Heart left ventricle (tissue), 16 donors: ENCODE measurements at regions not wholly inside any gene's neighbourhood (a gene's known extent, or its start where the extent isn't known, plus 50 kb on each side); places are given as distances from the start of the nearest gene placed in this dataset.

Experiments used
- ATAC-seq, 4 donors: fragments of 200-7000 bp; cut with Tn5 transposase; one replicate each; pipeline ENCODE4 v1.9.1; 2020 to 2022; ENCODE audit warnings: moderate library complexity in 4 of 4, mild to moderate bottlenecking in 3 of 4, moderate number of reproducible peaks in 1 of 4
- DNase-seq, 5 donors: peaks; one replicate each; pipeline ENCODE4 v3.0.0-alpha.2; 2020
- H3K27ac ChIP-seq, 12 donors: fragments of 200-600 bp; sonication (generic) in 4 of 12; one replicate each; pipeline versions ENCODE4 v1.5.0 to v1.8.0; 2016 to 2022; ENCODE audit warnings: mild to moderate bottlenecking in 2 of 12
- H3K27me3 ChIP-seq, 9 donors: fragments of 200-600 bp; sonication (generic) in 2 of 9; one replicate each; pipeline versions ENCODE4 v1.5.1 to v1.8.0; 2016 to 2022; ENCODE audit warnings: mild to moderate bottlenecking in 3 of 9
- H3K36me3 ChIP-seq, 9 donors: fragments of 200-600 bp; sonication (generic) in 2 of 9; one replicate each; pipeline versions ENCODE4 v1.5.0 to v1.8.0; 2018 to 2022; ENCODE audit warnings: mild to moderate bottlenecking in 2 of 9
- H3K4me1 ChIP-seq, 12 donors: fragments of 200-600 bp; sonication (generic) in 4 of 12; one replicate each; pipeline versions ENCODE4 v1.5.0 to v1.8.0; 2016 to 2022; ENCODE audit warnings: mild to moderate bottlenecking in 3 of 12
- H3K4me3 ChIP-seq, 12 donors: fragments of 200-600 bp; sonication (generic) in 4 of 12; one replicate each; pipeline versions ENCODE4 v1.5.0 to v1.8.0; 2017 to 2022; ENCODE audit warnings: mild to moderate bottlenecking in 9 of 12, moderate library complexity in 4 of 12
- H3K9me3 ChIP-seq, 12 donors: fragments of 200-600 bp; sonication (generic) in 4 of 12; one replicate each; pipeline versions ENCODE4 v1.5.0 to v1.8.0; 2016 to 2022; ENCODE audit warnings: mild to moderate bottlenecking in 1 of 12
- POLR2A ChIP-seq, 2 donors: fragments of 450-650 bp; IDR thresholded peaks; one replicate each; pipeline ENCODE4 v1.6.1; 2017; ENCODE audit warnings: antibody characterized with exemption in 2 of 2, mild to moderate bottlenecking in 2 of 2, moderate library complexity in 2 of 2
- WGBS, 4 donors: extraction: QIAGEN DNeasy Blood & Tissue Kit in 2 of 4; methylation state at CpG; one replicate each; pipeline versions ENCODE4 v1.1.5 to v1.1.7; 2013 to 2018; 5-methylcytosine and 5-hydroxymethylcytosine counted together
- intact Hi-C, 10 donors: fragments of 100-400 bp; cut with DNase I; formaldehyde crosslinking; loops; one replicate each; pipeline versions ENCODE4 v1.11.1 to v1.14.2; 2022
- TF ChIP-seq, protein P1 (sequence below), 12 donors: fragments of 200-600 bp; sonication (generic) in 4 of 12; IDR thresholded peaks; one replicate each; pipeline versions ENCODE4 v1.5.0 to v1.8.0; 2018 to 2022; ENCODE audit warnings: antibody characterized with exemption in 12 of 12, mild to moderate bottlenecking in 5 of 12
- donor health status: ischemic (EF 13 %, LVEDD 7.1; RV severe dilation, severe dysfunction).
- donor health status: healthy with polysubstance abuse.
- donor health status: DM: no; HTN: yes; CAD: no.
- donor health status: DM: no; HTN: no; CAD: no.
- donor health status: ischemic (EF 25% LVEDD 6.9; RV normal size, moderate dysfunction).
- donor health status: ischemic (EF 25% LVEDD 5.7; RV mildly dilated, moderate dysfunction).
- donor health status: healthy.
- donor health status: DM: yes; HTN: yes; CAD: no.
- donor health status: ischemic (EF 35%, LVEDD 5.7; RV mildly dilated, moderate dysfunction).
- donor health status: nonischemic (EF 11% LVEDD 7.7; RV severe dilation, severe dysfunction).
- donor health status: DM: yes; HTN: yes; CAD: no.
- donor health status: PGD.
- donor health status: ischemic (EF 29% LVEDD 5.4; RV normal size, mild dysfunction).
- donor health status: nonischemic (EF 23%, LVEDD 6.1; RV moderate dilation, normal function).

DNA sequence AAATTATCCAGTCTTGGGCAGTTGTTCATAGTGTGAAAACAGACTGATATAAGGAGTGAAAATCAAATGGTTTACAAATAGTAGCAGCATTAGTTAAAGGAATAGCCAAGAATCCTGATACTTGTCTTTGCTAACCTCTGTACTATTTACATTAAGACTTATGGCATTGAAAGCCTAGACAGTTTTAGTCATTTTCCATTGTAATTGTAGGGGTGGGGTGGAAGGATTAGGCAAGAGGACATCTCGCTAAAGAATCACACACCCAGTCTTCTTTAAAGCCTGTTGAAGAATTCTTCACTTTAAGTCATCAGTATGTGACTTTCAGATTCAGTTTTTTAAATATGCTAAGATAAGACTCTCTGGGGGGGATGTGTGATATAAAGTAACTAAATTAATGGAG is 207.5 kb upstream of the PHACTR1 start:
- no peak for ATAC-seq
- H3K36me3 ChIP-seq: no peaks in the 10 kb centered on the region
- intact Hi-C loops: no loop called here

DNA sequence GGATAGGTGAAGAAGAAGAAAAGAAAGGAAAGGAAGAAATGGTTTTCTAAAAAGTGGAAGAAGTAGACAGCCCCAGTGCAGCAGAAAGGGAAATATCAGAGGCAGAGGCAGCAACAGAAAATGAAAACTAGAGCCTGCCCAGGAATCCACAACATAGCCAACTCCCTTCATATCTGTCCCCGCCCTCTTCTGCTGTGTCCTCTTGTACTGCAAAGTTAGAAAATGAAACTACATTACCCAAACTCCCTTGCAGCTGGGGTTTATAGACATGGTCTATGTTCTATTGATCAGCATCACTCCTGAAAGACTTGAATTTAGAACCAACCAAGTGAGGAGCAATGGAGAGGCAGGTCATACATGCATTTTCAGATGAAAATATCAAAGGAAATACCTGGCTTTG is 200.5 kb upstream of the PHACTR1 start:
- no peaks in the 10 kb centered on the region for H3K36me3 ChIP-seq
- H3K27ac ChIP-seq: no peak overlapping the region
- 26 to 47% (median 37%) methylated on average over 1 of the region's 1 CpG for WGBS, 4 donors
- no peaks in the 10 kb centered on the region for H3K27me3 ChIP-seq
- ATAC-seq (peak in 3 of 4 donors; percentile 59 to 65 (median 64)), DNase-seq (peak in 1 of 5 donors; percentile 31)
- no peak for TF ChIP-seq POLR2A (IDR thresholded peaks at IDR 0.05)
- TF ChIP-seq, protein P1, sequence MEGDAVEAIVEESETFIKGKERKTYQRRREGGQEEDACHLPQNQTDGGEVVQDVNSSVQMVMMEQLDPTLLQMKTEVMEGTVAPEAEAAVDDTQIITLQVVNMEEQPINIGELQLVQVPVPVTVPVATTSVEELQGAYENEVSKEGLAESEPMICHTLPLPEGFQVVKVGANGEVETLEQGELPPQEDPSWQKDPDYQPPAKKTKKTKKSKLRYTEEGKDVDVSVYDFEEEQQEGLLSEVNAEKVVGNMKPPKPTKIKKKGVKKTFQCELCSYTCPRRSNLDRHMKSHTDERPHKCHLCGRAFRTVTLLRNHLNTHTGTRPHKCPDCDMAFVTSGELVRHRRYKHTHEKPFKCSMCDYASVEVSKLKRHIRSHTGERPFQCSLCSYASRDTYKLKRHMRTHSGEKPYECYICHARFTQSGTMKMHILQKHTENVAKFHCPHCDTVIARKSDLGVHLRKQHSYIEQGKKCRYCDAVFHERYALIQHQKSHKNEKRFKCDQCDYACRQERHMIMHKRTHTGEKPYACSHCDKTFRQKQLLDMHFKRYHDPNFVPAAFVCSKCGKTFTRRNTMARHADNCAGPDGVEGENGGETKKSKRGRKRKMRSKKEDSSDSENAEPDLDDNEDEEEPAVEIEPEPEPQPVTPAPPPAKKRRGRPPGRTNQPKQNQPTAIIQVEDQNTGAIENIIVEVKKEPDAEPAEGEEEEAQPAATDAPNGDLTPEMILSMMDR (IDR thresholded peaks at IDR 0.05): no peak
- no peaks in the 10 kb centered on the region for H3K9me3 ChIP-seq
- peaks cover 0 to 4% (median 0%) of the 10 kb centered on the region in 12 donors for H3K4me1 ChIP-seq
- peak overlapping the region in 3 of 12 donors; percentile 13 to 34 (median 29) for H3K4me3 ChIP-seq
- intact Hi-C loops: loop anchor here in 1 of 10 donors (10.0 kb wide), 1 partner anchor 59 kb away; no protein-coding TSS in a partner anchor

More for the DNA sequence above, 207.5 kb upstream of the PHACTR1 start:
- Histone ChIP-seq H3K27ac (no peak overlapping the region), H3K4me3 (no peak overlapping the region), H3K9me3 (peaks cover 0 to 2% (median 0%) of the 10 kb centered on the region in 12 donors), H3K4me1 (no peaks in the 10 kb centered on the region), H3K27me3 (no peaks in the 10 kb centered on the region)
- TF ChIP-seq POLR2A (IDR thresholded peaks at IDR 0.05): no peak
- TF ChIP-seq, protein P1 (IDR thresholded peaks at IDR 0.05): no peak
- 88 to 90% (median 88%) methylated on average over 1 of the region's 1 CpG for WGBS, 4 donors
- DNase-seq: no peak

GRCh38 chr6:12522347-12522746 is 194.2 kb upstream of the PHACTR1 start:
- H3K9me3 ChIP-seq: peaks cover 0 to 17% (median 7%) of the 10 kb centered on the region in 12 donors
- no peaks in the 10 kb centered on the region for H3K27me3 ChIP-seq
- intact Hi-C loops: no loop called here
- H3K4me1 ChIP-seq: no peaks in the 10 kb centered on the region
- H3K4me3 ChIP-seq: no peak overlapping the region
- WGBS, 4 donors: 68 to 90% (median 83%) methylated on average over 1 of the region's 1 CpG
- H3K36me3 ChIP-seq: no peaks in the 10 kb centered on the region
- ATAC-seq: no peak
- no peak overlapping the region for H3K27ac ChIP-seq
- DNase-seq: no peak
- TF ChIP-seq POLR2A (IDR thresholded peaks at IDR 0.05): no peak
- TF ChIP-seq, protein P1 (IDR thresholded peaks at IDR 0.05): no peak

- WGBS, 4 donors: 71 to 85% (median 81%) methylated on average over 1 of the region's 1 CpG
- no peak for ATAC-seq
Measured at GRCh38 chr6:12523726-12524125, 192.8 kb upstream of the PHACTR1 start.

More at GRCh38 chr6:12523726-12524125, 192.8 kb upstream of the PHACTR1 start:
- Histone ChIP-seq H3K36me3 (no peaks in the 10 kb centered on the region), H3K27me3 (no peaks in the 10 kb centered on the region), H3K4me3 (no peak overlapping the region), H3K27ac (no peak overlapping the region), H3K9me3 (peaks cover 0 to 17% (median 7%) of the 10 kb centered on the region in 12 donors), H3K4me1 (peaks cover 0 to 10% (median 6%) of the 10 kb centered on the region in 12 donors)
- DNase-seq: no peak
- intact Hi-C loops: no loop called here
- TF ChIP-seq, protein P1 (IDR thresholded peaks at IDR 0.05): no peak
- no peak for TF ChIP-seq POLR2A (IDR thresholded peaks at IDR 0.05)
